SK-N-MC (cell line): ENCODE measurements at regions not wholly inside any gene's neighbourhood (a gene's known extent, or its start where the extent isn't known, plus 50 kb on each side); places are given as distances from the start of the nearest gene placed in this dataset.

Experiments
- EZH2 ChIP-seq: fragments of 200-600 bp; sonication (generic); IDR thresholded peaks from one replicate; pipeline ENCODE4 v1.6.1; 2017; ENCODE audit warnings: antibody characterized with exemption
- POLR2AphosphoS5 ChIP-seq: IDR thresholded peaks from 2 replicates; pipeline ENCODE4 v1.6.1; 2012; ENCODE audit warnings: mild to moderate bottlenecking, low read depth, low read length, borderline replicate concordance

DNA sequence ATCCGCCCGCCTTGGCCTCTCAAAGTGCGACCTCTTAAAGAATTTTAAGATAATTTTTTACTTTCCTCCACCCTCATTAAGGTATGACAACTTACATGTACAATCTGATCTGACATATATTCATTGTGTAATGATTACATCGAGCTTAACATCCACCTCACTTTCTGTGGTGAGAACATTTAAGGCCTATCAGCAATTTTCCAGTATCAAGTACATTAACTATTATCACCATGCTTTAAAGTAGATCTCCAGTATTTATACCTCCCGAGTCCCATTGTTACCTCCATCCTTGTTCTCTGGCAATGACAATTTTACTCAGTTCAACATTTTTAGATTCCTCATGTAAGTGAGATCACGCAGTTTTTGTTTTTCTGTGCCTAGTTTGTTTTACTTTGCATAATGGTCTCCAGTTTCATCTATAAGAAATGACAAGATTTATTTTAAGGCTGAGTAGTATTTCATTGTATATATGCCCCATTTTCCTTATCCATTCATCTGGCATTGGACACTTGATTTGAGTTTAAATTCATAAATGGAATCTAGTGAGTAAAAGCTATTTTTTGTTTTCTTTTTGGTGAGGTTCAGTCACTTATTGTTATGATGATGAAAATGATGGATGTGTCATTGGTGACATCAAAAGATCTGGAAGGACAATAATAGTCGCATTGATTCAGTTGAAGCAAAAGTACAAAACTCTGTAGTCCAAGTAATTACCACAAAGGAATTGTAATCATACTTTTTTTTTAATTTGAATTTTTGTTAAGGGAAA, 87.0 kb downstream of the OR2B2 start:
- TF ChIP-seq EZH2 (no peak), POLR2AphosphoS5 (no peak)
